NOMO-1 treated with DMSO at 0.1 percent for 48 hours (cell line): ENCODE measurements at regions not wholly inside any gene's neighbourhood (a gene's known extent, or its start where the extent isn't known, plus 50 kb on each side); places are given as distances from the start of the nearest gene placed in this dataset.
"Not testable (repeated sequence)": the region's sequence is repeated elsewhere in the genome, so short reads cannot be mapped to it uniquely, and the experiment has no call there.

Experiments used
- DNase-seq: peaks from one replicate; lab custom pipeline; 2025; ENCODE audit not compliant: unreplicated experiment; lab: John Stamatoyannopoulos, UW

DNA sequence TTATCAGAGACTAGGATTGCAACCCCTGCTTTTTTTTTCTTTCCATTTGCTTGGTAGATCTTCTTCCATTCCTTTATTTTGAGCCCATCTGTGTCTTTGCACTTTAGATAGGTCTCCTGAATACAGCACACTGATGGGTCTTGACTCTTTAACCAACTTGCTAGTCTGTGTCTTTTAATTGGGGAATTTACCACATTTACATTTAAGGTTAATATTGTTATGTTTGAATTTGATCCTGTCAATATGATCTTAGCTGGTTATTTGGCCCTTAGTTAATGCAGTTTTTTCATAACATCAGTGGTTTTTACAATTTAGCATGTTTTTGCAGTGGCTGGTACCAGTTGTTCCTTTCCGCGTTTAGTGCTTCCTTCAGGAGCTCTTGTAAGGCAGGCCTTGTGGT lies 437.2 kb downstream of the ARL4A start:
- not testable (repeated sequence) for DNase-seq

DNA sequence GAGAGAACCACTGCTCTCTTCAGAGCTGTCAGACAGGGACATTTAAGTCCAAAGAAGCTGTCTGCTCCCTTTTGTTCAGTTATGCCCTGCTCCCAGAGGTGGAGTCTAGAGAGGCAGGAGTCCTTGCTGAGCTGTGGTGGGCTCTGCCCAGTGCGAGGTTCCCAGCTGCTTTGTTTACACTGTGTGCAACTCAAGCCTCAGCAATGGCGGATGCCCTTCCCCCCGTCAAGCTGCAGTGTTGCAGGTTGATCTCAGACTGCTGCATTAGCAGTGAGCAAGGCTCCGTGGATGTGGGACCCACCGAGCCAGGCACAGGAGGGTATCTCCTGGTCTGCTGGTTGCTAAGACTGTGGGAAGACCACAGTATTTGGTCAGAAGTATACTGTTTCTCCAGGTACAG lies 438.9 kb downstream of the ARL4A start:
- DNase-seq: no peak

DNA sequence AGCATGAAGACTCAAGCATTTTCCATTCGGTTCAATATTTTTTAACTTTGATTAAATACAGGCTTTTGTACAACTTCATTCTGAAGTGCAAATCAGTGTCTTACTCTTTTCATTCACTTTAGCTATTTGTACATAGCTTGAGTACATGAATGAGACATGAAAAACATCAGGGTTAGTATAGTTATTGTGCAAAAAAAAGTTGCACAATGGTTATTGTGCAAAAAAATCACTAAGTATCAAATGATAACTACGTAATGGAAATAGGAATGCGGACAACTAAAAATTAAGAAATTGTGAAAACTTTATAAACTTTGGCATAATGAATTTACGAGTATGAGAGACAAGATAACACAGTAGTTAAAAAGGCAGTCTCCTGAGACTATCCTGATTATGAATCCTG lies 442.9 kb downstream of the ARL4A start:
- DNase-seq: no peak

DNA sequence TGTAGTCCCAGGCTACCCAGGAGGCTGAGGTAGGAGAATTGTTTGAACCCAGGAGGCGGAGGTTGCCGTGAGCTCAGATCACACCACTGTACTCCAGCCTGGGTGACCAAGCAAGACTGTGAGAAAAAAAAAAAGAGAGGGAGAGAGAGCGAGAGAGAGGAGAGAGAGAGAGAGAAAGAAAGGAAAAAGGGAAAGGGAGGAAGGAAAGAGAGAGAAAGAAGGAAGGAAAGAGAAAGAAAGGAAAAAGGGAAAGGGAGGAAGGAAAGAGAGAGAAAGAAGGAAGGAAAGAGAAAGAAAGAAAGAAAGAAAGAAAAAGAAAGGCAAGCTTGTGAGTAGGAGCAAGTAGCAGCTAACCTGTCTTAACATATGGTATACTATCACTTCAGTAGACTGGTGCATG lies 443.5 kb downstream of the ARL4A start:
- not testable (repeated sequence) for DNase-seq

DNA sequence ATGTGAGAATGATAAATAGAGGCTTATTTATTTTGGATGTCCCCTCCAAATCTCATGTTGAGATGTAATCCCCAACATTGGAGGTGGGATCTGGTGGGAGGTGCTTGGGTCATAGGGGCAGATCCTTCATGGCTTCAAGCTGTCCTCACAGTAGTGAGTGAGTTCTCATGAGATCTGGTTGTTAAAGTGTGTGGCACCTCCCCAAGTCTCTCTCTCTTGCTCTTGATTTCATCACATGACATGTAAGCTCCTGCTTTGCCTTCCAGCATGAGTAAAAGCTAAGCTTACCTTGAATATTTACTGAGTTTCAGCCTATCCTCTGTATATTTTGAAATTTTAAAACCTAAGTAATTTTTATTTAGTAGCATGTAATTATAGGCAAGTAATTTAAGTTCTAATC lies 444.9 kb downstream of the ARL4A start:
- DNase-seq: no peak

DNA sequence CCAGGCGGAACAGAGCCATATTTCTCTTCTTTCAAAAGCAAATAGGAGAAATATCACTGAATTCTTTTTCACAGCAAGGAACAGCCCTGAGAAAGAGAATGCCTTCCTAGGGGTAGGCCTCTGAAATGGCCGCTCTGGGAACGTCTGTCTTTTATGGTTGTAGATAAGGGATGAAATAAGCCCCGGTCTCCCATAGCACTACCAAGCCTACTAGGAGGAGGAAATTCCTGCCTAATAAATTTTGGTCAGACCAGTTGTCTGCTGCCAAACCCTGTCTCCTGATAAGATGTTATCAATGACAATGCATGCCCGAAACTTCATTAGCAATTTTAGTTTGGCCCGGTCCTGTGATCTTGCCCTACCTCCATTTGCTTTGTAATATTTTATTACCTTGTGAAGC lies 448.9 kb downstream of the ARL4A start:
- DNase-seq: not testable (repeated sequence)

DNA sequence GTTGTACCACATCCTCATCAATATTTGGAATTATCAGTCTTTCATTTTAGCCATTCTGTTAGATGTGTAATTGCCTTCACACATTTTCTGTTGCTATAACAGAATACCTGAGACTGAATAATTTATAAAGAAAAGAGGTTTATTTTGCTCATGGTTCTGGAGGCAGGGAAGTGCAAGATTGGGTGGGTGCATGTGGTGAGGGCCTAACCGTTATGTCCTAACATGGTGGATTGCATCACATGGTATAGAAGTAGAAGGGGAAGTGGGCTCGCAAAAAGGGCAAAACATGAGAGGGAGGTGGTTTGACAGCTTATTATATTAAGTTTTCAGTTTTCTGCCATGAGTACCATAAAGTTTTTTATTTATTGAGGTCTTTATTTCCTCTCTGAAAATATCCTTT lies 452.0 kb downstream of the ARL4A start:
- DNase-seq: no peak

DNA sequence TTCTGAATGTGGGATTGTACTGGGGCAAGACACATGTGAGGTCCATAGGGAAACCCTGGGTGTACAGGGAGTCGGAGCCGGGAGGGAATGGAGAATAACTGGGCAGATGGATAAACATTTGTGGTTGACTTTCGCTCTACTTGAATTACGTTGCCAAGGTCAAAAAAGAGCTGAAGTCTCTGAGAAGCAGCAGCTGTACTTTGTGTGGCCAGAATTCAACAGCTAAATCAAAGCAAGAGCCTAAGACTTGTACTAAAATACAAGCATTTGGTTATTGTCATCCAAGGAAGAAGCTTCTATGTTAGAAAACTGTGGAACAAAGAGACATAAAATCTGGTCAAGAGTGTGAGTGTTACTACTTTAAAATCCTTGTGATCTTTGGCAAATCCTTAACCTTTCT lies 457.2 kb downstream of the ARL4A start:
- DNase-seq: no peak

DNA sequence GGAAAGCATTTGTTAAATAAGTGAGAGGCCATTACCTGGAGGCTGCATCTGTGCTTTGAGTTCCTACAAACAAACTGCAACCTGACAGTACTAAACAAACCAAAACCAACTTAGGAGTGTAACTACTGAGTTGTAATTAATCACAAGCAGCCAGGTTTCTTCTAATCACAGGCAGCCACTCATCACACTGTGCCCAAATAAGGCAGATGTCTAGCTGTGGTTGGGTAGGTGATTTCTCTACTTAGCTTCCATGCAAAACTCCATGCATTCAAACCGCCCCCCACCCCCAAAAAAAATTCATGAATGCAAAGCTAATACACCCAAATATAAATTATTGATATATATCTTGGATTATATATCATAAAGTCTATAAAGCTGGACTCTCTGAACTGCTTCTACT lies 461.1 kb downstream of the ARL4A start:
- DNase-seq: no peak

DNA sequence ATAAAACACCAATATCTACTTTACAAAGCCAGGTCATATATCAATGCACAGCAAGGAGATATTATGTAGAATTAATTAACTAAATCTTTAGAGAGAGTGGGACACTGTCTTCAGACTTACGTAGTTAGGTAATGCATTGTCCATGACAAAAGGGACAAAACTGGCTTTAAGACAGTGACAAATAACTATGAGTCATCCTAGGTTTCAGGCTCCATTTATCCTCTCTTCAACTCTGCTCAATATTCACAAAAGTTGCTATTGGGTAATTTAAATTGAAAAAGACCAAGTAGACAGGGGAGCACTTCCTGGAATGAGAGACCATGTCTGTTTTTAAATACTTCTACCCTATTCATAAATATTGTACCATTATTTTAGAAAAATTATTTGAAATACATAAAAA lies 464.5 kb downstream of the ARL4A start:
- peak; percentile 28 for DNase-seq

DNA sequence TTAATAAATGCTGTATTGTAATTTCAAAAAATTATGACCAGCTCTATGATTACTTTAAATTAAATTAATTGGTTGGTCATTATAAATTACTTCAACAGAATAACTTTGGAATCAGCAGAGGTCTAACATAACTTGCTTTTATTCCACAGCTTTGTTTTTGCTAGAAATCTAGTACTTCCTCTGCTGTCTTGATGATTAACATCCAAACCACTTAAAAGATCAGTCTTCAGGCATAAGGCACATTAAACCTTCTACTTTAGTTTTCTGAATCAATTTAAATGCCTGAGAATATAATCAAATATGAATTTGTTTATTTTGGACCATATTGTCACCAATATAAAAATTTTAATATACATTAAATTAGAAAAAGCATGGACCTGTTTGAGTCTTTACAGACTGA lies 465.3 kb downstream of the ARL4A start:
- DNase-seq: no peak

DNA sequence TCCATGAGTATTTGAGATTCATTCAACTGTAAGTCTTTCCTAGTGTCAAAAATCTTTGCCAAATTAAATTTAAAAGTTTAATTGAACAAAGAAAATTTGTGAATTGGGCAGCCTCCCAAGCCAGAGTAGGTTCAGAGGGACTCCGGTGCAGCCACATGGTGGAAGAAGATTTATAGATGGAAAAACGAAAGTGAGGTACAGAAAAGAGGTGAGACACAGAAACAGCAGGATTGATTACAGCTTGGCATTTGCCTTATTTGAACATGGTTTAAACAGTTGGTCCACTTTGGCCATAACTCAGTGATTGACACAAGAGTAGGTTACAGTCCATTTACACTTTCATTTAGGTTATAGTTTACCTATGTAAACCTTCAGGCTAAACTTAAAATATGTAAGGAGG lies 465.8 kb downstream of the ARL4A start:
- DNase-seq: no peak

DNA sequence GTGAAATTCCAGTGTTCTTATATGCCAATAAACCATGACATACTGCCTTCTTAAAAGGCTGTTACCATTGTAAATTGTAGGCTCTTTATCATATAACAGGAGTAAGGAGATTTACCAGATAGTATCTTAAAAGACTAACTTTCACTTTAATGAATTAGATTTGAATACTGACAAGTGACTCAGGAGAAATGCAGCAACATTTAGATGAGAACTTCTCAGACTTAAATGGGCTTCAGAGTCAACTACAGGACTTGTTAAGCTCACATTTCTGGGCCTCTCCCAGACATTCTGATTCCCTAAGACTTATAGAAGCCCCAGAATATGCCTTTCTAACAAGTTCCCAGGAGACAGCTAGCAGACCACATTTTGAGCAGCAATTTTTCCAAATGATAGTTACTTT lies 466.3 kb downstream of the ARL4A start:
- DNase-seq: no peak

DNA sequence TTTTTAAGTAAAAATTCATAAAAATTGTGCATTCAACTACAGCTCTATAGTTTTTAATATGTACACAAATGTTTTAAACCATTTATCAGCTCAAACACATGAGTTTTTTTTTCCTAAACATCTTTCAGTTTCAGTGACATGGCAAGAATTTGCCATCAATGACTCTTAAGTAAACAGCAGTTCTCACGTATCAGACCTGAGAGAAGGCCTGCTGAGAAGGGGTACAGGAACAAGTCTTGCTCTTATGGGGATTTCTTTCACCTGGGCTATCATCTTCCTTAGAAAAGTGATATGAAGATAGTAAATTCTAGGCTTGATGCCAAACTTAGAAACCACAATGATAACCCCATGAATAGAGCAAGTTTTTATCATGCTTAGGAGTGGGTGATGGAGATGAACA lies 467.8 kb downstream of the ARL4A start:
- no peak for DNase-seq

DNA sequence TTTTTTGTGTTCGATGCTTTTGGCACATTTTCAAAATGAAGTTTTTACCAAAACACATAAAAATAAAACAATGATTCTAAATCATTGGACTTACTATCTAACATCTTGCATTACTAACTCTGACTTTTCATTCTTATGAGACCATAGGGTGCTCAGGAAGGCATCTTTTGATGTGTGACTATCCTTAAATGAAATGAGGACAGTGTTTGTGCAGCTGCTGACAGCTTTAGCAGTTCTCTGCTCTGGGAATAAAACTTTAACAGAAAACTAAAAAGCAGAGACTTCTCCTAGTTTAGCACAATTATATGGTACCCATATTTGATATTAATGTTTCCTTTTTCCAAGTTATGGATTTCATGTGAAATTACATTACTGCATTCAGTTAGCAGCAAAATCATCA lies 471.6 kb downstream of the ARL4A start:
- no peak for DNase-seq

DNA sequence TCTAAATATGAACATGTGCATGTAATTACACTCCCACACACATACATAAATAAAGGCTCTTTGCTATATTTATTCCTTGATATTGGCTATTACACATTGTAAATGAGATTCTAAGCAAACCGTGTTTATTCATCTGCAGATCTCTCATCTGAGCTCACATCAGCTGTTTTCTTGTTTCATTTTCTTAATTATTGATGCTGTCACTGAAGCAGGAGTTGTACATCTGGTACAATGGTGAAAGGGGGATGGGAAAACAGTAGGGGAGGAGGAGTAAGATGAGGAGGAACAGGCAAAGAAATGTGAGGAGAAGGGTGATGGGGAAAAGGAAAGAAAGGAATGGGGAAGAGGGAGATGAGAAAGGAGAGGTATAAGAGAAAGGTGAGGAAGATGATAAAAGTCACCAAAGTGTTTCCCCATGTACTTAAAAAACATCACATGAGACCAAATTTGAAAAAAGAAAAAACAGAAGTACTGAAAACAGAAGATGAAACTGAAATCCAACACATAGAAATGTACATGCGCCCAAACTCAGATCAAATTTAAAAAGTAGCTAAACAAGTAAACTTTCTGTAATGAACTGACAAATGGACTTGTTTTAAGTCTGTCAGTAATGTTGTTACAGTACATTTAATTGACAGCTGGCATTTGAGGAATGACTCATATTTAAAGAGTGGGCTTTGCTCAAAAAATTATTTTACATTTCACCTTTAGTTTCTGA lies 472.2 kb downstream of the ARL4A start:
- peak; percentile 8 for DNase-seq

DNA sequence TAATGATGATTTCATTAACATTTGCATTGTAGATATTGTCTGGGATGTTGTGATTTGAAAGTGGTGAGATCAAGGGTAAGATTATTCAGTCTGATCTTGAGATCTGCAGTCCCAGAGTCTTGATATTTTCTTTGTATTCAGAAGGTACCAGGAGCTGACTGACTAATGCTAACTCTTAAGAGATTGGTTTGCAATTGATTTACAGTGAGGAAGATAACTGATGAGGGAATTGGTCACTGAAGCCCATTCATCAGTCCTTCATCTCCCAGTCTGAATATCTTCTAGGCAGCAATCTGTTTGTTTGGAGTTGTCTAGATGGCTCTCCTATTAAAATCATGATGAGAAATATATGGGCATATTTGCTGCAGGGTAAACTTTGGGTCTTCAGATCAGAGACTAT lies 473.7 kb downstream of the ARL4A start:
- no peak for DNase-seq

DNA sequence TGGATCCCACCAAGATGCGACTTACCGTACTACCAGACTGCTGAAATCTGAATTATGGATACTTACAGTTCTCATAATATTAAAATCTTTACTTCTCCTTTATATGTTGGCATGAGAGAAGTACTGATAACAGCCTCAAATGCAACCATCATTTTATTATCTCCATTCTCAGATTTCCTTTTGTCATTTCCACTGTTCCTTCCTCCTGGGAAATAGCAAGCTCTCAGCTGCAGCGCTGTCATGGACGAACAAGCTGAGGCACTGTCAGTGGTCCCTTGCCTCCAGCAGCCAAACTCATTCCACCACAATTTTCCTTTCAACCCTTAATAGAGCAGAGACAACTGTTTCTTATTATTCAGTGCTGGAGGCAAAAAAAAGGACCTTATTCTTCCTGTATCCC lies 478.4 kb downstream of the ARL4A start:
- DNase-seq: no peak

DNA sequence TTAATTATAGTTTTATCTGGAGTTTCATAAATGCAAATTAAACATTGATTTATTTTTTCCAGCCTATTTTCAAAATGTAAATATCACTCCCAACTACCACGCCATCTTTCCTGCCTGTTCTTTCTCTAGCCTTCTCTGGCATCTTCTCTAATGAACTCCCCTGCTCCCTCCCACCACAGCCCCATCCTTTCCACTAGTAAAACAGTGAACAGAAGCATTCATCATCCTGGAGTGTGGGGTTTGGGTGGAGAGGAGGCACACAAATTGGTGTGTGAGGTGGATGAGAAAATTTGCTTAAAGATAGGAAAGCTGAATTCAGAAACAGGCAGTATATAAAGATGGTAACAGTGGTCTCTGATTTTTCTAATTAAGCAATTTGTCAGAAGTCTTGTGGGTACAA lies 479.4 kb downstream of the ARL4A start:
- no peak for DNase-seq

DNA sequence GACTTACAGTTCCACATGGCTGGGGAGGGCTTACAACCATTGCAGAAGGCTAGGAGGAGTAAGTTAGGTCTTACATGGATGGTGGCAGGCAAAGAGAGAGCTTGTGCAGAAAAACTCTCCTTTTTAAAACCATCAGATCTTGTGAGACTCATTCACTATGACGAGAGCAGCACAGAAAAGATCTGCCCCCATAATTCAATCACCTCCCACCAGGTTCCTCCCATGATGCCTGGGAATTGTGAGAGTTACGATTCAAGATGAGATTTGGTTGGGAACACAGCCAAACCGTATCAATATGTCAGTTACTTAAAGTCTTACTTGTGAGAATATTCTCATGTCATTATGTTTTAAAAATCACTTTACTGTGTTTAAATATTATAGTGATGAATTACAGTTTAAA lies 481.9 kb downstream of the ARL4A start:
- no peak for DNase-seq

DNA sequence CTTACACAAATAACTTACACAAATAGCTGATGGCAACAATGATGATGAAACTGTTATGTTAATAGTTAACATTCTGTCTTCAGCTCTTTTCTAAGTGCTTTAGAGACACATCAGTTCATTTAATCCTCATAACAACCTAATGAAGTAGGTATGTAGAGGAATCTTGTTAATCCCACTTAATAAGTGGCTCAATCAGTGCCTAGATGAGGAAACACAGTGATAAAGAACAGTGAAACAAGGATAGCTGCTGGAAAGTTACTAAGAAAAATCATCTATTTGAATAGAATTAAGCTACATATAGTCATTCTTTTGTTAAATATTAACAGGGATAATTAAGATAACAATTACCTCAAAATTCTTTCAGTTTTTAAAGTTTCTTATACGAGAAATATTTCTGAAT lies 487.6 kb downstream of the ARL4A start:
- no peak for DNase-seq

DNA sequence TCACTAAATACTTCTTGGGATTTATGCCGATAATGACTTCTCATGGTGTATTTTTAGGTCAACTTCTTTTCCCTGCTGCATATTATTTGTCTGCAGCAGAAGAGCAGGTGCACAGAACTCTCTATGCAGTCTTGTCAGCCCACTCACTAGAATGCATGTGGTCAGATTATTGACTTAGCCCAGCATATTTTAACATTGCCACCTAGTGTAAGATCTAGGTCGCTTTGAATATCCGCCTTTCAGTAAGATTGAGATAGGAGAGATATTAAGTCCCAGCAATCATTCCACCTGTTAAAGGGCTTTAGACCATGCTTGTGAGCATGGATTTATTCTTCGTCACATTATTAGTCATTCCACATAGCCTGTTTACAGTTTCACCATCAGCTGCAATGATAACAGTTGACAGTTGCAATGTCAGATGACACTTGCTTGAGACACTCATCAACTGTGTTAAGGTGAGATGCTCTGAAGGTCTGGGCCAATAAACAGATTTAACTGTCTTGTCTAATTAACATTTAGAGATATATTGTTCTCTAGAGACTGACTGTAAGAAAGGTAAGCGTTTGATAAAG lies 491.7 kb downstream of the ARL4A start:
- DNase-seq: no peak
